GM21529 (cell line): ENCODE measurements at regions not wholly inside any gene's neighbourhood (a gene's known extent, or its start where the extent isn't known, plus 50 kb on each side); places are given as distances from the start of the nearest gene placed in this dataset.

Experiments used
- ATAC-seq: cut with Tn5 transposase; IDR thresholded peaks from one replicate; pipeline ENCODE4 v1.9.1; 2021; ENCODE audit not compliant: unreplicated experiment

DNA sequence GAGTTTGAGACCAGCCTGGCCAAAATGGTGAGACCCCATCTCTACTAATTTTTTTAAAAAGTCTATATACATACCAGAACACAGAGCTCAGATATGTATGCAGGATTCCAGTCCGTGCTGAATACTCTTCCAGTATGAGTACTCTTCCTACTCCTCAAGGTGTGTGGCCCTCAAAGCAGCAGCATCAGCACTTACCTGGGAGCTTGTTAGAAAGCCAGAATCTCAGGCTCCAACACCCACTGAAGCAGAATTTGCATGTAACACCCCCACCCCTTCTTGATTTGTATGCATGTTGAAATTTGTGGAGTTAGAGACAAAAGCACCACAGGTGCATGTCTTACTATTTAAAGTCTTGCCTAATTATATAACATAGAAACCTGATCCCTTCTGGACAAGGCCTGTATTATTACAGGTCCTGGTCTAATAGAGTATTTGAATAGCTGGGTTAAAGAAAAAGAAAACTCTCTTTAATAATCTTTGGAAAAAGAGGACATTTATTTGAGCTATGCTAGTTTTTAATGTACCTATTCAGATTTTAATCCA lies 50.3 kb upstream of the NFE2L2 start:
- ATAC-seq: no peak

DNA sequence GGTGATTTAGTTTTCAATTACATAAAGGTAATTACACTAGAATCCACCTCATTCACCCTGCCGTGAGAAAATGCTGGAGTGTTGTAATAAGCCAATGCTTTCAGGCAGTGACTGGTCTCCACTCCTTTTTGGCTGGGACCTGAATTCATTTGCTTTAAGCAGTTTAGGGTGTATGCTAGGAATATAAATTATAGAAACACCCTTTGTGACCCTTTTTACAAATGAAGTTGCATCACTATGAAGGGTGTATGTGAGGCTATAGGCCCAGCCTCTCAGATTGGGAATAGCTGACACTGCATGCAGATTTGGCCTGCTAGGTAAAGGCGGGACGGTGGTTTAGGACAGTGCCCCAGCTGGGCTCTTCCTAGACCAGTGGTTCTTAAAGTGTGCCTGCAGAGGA lies 50.8 kb upstream of the NFE2L2 start:
- ATAC-seq: no peak

DNA sequence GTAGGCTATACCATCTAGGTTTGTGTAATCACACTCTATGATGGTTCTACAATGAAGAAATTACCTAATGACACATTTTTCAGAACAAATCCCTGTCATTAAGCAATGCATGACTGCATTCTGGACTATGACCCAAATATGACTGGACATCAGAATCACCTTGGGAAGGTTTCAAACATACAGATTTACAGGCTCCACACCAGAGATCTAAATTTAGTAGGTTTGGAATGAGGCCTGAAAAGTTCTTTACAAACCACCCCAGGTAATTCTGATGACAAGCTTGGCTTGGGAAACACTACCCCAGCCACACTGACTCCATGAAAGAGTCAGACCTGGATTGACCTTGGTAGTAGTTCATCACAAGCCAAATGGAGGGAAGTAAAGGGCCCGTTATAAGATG lies 52.2 kb upstream of the NFE2L2 start:
- no peak for ATAC-seq

DNA sequence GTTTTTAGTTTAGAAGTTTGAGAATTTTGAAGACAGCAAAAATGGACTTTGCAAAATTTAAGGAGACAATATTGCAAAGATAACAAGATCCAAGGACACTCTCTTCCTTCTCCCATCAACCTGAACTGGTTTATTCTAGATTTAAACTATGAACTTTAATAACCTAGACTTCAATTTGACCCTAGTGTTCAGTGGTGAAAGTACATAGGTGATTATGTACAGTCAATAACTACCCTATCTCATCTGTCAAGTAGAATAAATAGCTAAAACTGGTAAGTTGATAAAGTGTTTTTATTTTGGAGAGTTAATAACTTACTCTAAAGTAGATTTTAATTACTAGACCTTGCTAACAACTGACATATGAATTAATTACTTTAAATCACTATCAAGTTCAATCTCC lies 52.9 kb upstream of the NFE2L2 start:
- no peak for ATAC-seq

DNA sequence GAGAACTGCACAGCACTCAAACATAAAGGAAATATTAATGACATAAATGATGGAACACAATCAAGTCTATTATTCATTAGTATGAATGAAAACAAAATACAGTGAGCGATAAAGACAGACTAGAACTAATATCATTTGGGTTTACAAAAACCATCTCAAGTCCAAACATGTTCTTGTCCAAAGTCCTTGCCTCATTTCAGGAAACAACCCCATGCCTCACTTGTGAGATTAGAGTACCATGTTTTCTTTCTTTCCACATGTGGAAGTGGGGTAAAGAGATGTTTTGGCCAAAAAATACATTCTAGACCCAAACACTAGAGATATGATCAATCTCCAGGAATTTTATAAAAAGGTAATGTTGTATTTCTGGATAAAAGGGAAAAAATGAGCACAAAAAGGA lies 53.3 kb upstream of the NFE2L2 start:
- no peak for ATAC-seq

DNA sequence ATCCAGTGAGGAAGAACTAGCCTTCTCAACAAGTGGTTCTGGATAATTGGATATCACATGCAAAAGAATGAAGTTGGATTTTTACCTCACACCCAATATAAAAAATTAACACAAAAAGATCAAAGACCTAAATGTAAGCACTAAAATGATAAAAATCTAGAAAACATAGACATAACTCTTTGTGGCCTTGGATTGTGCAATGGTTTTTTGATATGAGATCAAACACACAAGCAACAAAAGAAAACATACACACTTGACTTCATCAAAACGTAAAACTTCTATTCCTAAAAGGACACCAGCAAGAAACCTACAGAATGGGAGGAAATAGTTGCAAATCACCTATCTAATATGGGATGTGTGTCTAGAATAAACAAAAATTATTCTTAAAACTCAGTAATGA lies 54.1 kb upstream of the NFE2L2 start:
- no peak for ATAC-seq

GRCh38 chr2:177320596-177320995 lies 56.1 kb upstream of the NFE2L2 start:
- ATAC-seq: no peak

- no peak for ATAC-seq
Observed at GRCh38 chr2:177322801-177323261, 58.3 kb upstream of the NFE2L2 start.

DNA sequence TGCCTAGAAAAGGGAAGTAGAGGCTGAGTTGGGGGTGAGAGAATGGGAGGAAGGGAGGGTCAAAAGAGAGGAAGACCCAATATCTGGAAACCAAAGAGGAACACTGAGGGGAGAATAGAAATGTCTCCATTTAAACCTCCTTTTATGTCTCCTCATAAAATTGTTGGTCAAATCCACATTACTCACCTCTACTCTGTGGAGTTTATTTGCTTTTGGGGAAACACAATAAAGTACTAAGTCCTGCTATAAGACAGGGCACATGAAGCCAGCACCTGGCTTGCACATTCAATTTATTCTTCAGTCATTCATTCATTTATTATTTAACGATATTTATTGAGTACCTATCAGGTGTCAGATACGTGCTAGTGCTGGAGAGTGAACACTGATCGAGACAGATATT lies 60.3 kb upstream of the NFE2L2 start:
- ATAC-seq: no peak

DNA sequence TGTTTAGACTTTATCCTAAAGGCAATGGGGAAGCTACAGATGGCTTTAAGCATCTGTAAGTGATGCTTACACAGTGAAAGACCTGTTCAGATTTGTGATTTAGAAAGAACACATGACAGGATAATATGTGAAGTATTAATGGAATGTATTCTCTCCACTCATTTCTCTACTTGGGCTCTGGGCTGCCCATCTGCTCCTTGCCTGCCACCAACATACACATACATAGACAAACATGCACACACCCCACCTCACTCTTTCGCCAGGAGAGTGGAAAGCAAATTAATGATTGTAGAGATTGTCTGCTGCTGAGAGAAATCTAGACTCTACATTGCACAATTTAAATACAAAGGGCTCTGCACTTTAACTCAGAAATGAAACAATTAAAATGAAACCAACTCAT lies 61.0 kb upstream of the NFE2L2 start:
- ATAC-seq: peak; percentile 76

DNA sequence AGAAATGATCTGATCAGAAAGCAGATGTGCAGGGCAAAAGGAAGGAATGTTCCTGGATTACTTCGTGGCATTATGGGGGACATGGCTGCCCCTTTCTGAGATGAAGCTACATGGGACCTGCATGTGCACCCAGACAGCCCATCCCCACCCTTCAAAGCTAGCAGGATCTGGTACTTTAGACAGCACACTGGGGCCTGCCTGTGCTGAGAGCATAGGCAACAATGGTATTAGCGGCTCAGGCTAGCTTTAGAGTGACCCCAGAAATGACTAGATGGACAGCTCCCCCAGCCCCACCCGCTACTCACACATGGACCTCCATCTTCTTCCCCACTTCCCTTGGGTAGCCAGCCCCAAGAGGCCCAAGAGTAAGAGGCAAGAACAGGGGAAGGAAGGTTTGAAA lies 61.5 kb upstream of the NFE2L2 start:
- peak; percentile 22 for ATAC-seq

- ATAC-seq: no peak
Observed at GRCh38 chr2:177326591-177326990, 62.1 kb upstream of the NFE2L2 start.

GRCh38 chr2:177327009-177327408 lies 62.5 kb upstream of the NFE2L2 start:
- no peak for ATAC-seq

DNA sequence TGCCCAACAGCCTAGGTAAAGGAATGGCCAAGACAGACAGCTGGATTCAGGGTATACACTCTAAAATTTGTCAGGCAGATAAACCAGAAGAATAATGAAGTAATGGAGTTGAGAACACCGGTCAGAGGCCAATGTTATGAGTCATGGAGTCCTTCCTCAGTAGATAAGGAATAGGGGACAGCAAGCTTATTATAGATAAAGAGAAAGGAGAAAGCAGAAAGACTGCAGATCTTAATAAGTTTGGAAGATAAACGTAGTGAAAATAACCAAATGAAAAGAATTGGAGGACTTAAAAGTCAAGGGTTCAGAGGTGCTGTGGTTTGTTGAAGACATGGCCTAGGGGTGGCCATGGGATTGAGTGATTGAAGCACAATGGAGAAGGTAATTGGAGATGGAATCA lies 63.5 kb upstream of the NFE2L2 start:
- ATAC-seq: no peak

- no peak for ATAC-seq
Observed at GRCh38 chr2:177329064-177329463, 63.5 kb upstream of the AGPS start.

DNA sequence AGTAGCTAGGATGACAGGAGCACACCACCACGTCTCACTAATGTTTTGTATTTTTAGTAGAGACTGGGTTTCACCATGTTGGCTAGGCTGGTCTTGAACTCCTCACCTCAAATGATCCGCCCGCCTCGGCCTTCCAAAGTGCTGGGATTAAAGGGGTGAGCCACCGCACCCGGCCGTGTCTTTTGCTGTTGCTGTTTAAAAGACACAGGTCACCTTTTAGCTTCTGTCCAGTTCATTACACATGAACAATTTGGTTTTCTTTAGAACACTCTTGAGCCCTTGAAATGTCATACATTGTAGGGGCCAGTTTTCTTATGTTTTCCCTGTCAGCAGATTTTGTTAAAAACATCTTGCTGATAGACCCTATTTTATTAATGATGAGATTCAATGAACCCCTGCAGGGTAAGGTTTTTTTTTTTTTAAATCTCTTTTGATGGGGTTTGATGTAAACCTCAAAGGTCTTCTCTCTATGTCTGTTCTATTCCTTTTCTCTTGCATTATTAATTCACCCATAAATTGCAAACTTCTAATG lies 61.0 kb upstream of the AGPS start:
- no peak for ATAC-seq

DNA sequence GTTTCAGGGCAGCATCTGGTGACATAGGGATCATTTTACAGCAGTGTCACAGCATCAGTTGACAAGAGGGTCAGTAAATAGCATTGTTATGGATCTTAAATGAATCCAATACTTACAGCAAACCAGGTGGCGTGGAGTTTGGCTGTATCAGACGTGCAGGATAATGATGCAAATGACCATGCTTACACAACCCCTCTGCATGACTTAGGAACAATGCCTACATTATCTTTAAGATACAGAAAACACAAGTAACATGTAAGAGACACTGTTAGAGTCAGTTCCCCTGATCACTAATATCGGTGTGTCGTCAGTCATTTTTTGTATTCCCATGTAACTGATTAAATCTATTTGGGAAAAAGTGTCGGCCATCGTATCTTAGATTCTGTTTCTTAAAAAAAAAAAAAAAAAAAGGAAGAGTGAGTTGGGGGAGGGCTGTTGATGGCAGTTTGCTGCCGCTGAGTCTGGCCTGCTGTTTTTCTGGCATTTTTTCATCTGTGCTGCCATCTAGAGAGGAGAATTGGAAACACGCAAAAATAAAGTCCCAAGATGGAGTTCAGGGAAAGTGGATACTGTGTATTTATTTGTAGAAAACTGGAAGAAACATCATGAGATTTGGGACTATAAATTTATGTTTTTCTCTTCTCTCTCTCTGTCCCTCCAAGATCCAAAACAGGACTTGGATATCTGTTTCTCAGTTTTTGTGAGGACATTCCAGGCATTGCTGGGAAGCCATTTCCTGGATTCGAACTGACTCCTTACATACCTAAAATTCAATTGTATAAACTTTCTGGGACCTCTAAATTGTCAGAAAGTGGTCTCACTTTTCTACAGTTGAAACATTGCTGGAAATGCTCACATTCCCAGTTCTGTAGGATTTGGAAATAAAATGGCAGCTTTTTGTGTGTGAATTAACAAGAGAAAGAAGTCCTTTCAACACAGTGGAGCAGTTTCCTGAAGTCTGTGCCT lies 60.3 kb upstream of the AGPS start:
- ATAC-seq: peak; percentile 90

GRCh38 chr2:177332992-177333388 lies 59.6 kb upstream of the AGPS start:
- no peak for ATAC-seq

DNA sequence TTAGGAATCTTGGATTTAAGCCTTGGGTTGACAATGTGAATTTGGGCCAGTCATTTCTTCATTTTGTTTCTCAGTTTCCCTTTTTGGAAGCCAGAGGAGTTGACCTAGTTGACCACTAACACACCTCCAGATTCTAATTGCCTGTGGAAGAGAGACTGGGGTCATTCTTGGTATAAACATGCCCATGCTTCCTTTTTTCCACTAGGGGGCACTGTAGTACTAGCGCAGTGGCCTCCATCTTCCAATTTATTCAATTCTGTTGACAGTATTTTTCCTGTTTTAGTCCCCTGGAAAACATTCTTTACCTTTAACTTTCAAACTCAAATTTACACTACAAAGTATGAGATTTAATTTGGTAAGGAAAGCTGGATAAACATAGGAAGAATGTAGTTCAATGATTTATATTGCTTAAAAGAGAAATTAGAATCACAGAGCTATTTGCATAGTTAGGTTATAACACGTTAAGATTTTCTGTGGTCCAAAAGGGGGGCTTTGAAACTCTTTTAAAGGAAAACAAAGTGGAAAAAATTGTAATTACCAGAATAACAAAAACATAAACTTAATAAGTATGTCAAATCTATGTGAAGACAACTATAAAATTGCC lies 57.5 kb upstream of the AGPS start:
- ATAC-seq: peak; percentile 55

- no peak for ATAC-seq
Observed at GRCh38 chr2:177335917-177336450, 56.6 kb upstream of the AGPS start.

GRCh38 chr2:177338177-177338721 lies 54.3 kb upstream of the AGPS start:
- ATAC-seq: no peak
